GM18867 (cell line): ENCODE measurements at regions not wholly inside any gene's neighbourhood (a gene's known extent, or its start where the extent isn't known, plus 50 kb on each side); places are given as distances from the start of the nearest gene placed in this dataset.

ENCODE experiments used
- ATAC-seq: cut with Tn5 transposase; IDR thresholded peaks from one replicate; pipeline ENCODE4 v1.9.1; 2021; ENCODE audit warnings: mild to moderate bottlenecking, moderate library complexity; ENCODE audit not compliant: unreplicated experiment

DNA sequence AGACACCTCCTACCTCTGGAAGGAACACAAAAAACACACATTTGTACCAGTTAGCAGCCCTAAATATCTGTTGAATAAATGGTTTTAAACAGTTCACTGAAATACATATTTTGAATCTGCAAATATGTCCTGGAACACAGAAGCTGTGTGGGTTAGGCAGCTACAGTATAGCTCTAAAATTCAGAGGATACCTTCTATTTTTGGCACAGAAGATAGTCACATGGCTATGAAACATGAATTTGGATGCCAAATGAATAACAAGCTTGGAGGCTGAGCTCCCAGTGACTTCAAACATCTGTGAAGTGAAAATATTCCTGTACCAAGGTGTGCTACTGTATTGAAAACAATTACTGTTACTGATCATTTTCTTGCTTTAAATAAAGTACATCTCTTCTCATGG lies 391.5 kb upstream of the ADGRL2 start:
- no peak for ATAC-seq

DNA sequence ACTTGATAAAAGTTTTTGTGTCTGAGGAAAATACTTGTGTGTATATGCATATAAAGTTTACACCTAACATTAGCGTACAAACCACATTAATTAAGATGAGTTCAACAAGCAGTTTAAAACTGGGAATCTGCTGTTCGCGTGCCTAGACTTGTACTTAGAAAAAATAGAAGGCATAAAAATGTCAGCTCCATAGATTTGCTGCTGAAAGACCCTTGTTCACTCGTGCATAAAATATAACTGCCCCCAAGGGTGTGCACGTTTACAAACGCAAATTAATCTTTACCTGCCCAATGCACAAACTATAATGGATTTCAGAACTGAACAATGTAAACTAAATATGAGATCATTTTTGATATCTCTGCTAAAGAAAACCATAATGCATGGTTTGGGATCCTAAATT lies 392.3 kb upstream of the ADGRL2 start:
- no peak for ATAC-seq

DNA sequence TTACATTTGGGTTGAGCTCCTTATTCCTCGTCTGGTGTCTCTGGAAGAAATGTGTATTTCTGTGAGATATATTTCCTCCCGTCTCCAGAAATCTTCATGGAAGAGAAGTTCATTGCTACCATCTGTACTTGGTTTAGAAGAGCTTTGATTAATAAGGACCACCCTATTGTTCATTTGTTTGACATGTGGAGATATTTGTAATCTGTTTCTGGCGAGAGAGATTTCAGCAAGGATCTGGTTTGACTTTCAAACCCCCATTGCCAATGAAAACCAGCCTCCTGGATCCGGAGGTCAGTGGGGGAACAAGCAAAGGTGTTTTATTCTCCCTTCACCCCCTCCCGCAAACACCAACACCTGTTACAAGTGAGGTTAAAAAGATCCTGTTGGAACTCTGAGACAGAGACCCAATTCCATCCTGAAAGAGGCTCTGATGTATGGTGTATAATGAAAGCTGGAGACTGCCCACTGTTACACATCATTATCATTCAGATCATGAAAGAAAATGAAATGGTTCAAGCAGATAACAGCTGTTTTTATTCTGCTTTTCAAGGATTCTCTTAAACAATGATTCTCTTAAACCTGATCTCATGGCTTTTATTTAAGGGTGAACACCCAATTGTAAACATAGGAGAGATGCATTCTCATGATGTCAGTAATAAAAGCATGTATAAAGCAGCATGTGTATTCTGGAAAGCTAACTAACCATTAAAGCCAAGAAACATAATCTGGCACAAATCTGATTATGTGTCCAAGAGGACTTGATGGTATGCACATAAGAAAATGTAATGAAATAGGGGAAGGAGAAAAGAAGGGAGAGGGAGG lies 393.5 kb upstream of the ADGRL2 start:
- no peak for ATAC-seq

DNA sequence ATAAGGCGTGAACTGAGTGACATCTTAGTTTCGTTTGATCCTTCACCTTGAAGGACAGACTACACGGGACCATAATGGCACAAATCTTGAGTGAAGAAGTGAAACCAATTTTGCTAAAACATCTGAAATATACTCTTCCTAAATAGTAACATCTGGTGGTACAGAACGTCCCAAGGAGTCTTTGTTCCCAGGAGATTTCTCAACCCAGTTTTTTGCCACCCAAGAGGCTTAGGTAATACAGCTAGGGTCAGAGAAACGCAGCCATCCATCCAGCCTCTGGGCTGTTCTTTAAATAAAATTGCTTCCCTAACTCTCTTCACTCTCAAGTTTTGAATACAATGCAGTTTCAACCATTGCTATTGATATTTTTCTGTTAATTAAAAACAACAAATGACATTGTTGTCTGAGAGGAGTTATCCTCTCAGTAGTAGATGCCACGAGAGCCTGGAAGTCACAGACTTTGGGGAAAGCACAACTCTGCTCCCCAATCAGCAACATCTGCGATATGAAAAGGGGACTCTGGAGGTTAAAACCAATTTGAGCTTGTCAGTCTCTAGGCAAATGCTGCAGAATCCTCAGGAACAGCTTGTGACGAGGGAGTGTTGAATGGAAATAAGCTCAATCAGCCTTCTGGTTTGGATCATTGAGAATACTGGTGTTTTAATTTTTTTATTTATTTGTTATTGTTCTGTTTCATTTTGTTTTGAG lies 394.3 kb upstream of the ADGRL2 start:
- no peak for ATAC-seq

DNA sequence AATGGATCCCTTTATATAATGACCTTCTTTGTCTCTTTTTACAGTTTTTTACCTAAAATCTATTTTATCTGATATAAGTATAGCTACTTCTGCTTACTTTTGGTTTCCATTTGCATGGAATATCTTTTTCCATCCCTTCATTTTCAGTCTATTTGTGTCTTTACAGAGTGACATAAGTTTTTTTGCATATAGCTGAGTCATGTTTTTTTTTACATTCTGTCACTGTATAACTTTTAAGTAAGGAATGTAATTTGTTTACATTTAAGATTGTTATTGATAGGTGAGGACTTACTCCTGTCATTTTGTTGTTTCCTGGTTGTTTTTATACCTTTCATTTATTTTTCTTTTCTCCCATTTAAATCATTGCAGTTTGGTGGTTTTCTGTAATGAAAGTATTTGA lies 402.7 kb upstream of the ADGRL2 start:
- ATAC-seq: no peak

DNA sequence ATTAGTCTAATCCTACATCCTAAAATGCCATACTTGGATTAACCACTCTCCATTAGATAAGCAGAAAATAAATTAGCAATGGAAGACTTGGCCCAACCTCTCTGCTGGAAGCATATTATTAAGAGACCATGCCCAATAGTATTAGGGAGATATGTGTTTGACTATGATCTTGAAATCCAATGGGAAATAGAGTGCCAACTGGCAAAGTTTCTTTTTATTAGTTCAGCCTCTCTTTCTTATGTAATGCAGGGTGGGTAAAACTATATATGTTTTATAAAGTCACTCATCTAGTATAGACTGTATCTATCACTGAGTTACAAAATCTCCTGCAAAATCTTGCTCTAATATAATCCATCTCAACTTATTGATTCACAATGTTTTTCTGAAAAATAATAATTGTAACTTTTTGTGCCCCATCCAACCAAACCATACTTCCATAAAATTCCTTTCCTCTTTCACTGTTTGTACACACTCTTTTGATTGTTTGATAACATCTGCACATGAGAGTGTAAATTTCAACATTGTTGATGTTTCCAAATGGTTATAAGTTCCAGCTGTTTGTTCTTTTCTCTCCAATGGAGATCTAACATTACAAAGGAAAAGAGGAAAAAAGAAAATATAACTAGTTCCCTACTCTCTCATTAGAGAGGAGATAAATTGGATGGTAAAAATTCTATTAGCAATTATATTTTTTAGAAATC lies 408.1 kb upstream of the ADGRL2 start:
- no peak for ATAC-seq

DNA sequence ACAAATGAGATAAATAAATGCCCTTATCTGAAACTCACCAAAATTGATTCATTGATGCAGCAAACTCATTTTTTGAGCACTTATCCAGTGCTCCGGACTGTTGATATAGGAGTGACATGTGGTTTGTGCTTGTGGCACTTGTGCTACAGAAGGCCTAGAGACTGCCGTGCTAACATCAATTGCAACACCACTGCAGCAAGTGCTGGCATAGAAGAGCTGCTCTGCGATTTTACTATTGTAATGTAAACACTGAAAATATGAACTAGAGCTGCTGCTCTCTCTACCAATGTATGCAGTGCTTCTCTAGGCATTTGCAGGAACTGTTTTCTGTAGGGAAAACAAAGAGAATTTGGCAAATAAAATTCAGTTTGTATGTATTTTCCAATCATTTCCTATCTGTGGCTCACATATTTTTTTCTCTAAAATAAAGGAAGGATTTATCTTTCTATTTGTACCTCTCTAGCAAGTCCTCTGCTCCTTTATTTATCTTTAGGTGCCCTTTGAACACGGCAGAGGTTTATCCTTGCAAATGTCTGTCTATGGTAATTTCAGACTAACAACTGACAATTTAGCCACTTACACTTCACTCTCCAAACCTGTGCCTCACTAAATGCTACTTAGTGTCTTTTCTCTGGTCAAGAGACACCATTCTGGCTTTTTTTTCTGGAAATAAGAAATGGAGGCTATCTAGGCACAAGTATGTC lies 409.5 kb upstream of the ADGRL2 start:
- no peak for ATAC-seq

DNA sequence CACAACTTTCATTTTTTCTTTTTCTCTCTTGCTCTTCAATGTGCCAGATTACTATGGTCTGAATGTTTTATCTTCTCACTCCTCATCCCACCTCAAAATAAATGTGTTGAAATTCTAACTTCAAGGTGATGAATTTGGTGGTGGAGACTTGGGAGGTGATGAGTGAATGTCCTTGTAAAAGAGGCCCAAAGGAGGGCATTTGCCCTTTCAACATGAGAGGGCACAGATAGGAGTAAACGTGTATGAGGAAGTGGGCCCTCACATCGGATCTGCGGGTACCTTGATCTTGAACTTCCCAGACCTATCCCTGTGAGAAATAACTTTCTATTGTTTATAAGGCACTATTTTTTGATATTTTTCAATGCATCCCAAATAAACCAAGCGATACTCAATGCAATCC lies 412.3 kb upstream of the ADGRL2 start:
- ATAC-seq: no peak

DNA sequence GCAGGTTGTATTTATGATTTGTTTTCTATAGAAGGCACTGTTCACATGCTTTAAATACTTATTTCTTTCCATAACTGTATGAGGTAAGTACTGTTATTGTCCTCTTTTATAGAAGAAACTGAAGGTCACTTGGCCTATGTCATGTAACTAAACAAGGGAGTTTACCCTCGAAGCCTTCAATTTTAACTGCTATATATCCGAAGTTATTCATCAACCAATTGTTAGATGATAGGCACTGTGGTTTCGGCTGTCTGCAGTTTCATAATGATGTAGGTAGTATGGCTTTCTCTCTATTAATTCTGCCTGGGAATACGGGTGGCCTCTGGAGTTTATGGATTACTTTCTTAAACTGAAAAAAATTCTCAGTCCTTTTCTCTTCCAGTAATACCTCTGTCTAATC lies 413.3 kb upstream of the ADGRL2 start:
- no peak for ATAC-seq

DNA sequence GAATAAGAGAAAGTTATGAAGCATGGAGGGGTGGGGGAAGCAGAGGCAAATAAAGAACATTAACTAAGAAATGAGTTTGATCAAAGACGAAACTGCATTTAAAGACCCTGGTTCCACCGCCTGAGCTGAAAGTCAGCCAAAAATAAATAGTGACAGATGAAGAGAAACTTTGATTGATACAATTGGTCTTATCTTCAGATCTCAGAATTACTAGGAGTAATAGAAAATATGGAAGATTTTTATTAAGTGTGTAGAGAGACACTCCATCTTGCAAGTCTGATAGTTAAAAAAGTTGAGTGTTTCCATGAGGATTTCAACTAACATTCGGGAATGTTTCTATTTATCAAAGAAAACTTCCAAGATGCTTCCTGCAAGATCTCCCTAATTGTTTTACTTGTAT lies 418.2 kb upstream of the ADGRL2 start:
- no peak for ATAC-seq

DNA sequence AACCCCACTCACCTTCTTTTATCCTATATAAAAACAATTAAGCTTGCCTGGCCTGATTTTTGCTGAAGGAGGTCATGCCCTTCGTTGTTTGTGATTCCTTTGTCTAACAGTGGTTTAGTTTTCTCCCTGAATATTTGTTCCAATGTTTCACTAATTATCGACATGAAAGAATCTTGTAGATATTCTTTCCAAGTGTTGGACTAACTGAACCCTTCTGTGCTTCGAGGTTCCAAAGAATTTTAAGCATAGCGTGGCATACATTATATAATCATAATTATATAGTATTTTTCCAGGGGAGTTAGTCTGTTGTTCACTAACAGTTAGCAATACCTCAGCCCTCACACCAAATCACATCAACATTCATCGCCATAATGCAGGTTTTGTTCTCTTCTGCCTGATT lies 418.9 kb upstream of the ADGRL2 start:
- ATAC-seq: no peak

DNA sequence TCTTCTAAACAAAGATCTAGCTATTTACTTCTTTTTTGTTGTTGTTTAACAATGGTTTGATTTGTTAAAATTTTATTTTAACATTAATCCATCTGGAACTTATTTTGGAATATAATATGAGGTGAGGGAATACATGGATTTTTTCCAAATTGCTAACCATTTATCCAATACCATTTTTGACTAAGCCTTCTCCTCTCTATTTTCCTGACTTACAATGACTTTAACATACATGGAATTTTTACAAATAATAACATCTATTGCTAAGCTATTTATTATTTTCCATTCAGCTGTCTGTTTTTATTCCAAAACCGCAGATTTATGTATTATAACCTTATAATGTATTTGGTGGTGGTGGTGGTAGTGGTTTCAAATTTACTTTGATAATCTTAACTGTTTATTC lies 420.3 kb upstream of the ADGRL2 start:
- no peak for ATAC-seq

DNA sequence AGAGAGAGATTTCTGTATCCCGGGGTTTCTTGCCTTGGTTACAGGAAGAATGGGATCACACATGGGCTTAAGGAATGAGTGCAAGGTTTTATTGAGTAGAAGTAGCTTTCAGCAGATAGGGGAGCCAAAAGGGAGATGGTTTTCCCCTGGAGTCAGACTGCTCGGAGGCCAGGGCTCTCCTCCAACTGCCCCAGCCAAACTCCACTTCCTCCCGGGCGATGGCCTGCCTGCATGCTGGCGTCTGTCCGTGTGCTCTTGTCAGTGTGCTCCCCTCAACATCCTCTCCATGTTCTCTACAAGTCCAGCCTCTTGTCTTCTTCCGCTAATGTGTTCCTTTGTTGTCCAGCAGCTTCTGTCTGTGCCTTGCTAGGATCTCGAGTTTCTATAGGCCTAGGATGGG lies 421.3 kb upstream of the ADGRL2 start:
- ATAC-seq: no peak

DNA sequence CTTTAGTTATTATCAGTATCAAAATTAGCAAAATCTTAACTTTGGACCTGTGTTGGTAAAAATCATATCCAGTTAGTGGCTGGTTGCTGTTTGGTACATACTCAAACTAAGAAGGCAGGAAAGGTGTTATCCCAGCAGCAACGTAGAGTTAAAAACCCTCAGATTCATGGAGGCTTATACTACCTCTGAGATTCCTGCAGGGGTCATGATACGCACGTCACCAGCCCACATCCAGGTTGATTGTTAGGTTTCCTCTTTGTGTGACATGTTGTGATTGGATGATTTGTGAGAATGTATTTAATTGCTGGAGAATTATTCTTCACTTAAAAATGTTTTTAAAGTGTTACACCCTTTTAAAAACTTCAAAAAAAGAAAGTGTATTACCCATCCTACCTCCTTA lies 423.3 kb upstream of the ADGRL2 start:
- no peak for ATAC-seq

DNA sequence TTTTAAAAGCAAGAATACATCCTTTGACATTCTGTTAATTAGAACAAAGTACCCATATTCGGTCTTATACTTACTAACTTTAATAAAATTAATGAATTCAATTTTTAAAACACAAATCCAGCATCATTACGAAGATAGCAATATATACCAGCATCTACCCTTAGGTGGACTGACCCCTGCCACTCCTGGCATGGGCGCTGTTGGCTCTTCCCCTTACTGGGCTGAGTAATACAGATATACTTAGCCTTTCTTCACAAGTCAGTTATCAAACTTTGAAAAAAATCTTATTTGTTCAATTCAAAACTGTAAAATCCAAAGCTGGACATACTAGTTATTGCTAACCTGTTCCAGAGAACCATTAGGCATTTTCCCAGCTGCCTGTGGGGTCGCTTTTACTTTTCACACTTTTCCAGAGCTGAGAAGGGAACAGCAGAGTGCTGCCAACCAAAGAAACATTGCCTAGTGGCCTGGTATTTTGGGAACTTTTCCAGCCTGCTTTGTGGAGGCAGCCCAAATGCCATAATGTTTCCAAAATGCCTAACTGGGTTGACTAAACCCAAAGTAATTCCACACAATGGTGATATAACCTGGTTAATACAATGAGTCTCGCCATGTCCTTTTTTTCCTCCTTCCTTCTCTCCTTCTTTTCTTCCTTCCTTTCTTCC lies 424.7 kb upstream of the ADGRL2 start:
- ATAC-seq: no peak

DNA sequence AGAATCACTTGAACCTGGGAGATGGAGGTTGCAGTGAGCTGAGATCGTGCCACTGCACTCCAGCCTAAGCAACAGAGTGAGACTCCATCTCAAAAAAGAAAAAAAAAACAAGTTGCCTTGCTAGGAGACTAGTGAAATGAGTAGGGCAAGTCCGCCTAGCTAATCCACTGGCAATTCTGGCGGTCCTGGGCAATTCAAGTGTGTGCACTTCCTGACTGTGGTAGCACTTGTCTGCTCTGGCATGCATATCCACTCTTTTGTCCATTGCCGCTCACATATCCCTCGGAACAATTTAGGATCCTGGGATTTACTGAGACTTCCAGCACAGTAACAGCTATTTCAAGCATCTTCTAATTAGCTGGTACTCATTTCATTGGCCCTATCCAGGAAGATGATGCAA lies 426.3 kb upstream of the ADGRL2 start:
- ATAC-seq: no peak

DNA sequence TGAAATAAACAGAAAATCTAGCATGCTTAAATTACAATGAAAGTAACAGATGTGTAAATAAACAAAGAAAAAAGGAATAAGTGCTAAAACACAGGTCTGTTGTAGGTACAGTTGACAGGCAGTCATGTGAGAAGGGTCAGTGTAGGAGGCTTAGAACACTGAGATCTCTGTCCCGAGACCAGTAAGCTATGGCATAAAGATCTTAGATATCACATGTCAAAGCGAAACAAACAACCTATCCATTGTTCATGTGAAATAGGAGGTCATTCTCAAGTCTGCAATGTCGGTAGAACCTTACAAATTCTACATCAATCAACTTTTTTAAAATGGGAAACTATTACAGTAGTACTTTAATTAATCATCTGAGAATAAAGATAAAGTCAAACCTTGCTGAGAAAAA lies 428.9 kb upstream of the ADGRL2 start:
- ATAC-seq: no peak

DNA sequence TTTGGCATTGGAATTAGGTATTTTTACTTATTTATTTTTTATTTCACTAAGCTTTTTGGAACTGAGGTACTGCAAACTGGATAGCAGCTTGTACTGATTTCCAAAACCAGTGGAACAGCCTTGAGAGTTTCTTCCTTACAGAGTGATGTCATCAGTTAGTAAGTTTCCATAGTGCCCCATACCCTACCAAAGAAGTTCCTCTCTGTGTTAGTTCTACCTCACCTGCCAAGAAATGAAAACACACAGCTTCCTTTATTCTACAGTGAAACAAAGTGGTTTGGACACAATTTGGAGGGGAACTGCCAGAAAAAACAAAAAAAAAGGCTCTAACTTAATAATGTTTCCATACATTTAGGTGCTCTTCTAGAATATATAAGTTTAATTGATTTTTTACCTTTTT lies 430.9 kb upstream of the ADGRL2 start:
- ATAC-seq: no peak

DNA sequence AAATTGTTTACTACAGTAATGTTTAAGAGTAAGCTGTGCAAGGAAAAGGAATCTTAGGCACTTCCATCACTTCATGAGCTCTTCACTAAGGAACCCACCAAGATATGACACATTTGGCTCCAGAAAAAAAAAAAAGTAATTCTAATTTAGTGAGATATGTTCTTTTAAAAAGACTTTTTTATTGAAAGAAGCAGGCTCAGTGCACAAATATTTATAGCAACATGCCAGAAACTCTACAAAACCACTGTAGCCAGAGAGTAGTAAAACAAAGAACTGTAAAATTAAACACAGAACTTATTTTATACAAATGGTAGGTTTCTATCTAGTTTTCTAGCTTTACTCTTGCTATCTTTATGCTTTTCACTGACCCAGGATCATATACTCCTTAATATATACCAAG lies 434.6 kb upstream of the ADGRL2 start:
- ATAC-seq: no peak

DNA sequence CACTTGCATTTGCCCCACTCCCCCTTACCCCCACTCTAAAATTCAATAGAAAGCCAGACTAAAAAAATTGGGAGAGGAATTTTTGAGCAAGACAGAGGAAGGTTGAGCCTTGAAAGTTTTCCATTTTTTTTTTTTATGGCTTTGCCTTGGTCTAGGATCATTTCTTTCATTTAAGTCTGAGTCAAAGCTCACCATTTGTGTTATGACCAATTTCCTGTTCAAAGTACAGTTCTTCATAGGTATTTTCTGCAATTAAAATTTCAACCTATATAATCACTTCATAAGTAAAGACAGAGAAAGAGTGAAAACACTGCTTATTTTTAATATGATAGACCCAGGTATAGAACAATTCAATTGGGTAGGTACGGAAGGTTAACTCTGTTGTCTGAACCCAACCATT lies 436.6 kb upstream of the ADGRL2 start:
- no peak for ATAC-seq

DNA sequence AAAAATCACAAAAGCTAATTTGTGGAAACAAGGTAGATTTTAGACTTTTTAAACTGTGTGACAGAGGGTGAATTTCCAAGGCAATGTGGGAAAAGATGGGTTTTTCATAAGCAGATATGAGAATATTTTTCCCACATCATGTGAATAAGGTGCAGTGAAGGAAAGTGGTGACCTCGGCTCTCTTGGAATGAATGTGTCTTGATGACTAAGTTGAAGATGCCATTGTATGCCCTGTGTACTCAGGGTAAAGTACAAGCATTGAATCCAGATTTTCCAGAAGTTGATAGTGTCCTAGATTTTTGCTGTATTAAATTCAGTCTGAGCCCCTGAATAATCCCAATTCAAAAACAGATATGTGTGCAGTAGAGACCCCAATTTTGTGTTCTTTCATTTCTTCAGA lies 442.6 kb upstream of the ADGRL2 start:
- ATAC-seq: no peak
